ENCODE measurements at regions not wholly inside any gene's neighbourhood (a gene's known extent, or its start where the extent isn't known, plus 50 kb on each side); places are given as distances from the start of the nearest gene placed in this dataset.

DNA sequence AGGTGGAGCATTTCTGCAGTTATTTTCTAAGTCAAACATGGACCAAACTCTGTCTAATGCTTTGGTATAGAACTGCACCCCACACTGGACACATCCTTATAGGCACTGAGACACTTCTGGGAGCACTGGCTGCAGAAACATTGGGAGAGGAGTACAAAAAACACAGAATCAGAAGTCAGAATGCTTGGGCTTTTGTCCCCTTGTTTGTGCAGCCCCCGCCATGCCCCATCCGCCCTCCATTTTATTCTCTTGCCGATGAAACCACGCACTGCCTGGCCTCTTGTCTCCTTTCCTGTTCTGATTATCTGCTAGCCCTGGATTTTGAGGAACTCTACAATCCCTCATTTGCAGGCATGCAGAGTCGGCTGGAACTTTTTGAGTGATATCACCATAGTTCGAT, 1201.2 kb downstream of the TBC1D22A start:
- TF ChIP-seq, protein P1, sequence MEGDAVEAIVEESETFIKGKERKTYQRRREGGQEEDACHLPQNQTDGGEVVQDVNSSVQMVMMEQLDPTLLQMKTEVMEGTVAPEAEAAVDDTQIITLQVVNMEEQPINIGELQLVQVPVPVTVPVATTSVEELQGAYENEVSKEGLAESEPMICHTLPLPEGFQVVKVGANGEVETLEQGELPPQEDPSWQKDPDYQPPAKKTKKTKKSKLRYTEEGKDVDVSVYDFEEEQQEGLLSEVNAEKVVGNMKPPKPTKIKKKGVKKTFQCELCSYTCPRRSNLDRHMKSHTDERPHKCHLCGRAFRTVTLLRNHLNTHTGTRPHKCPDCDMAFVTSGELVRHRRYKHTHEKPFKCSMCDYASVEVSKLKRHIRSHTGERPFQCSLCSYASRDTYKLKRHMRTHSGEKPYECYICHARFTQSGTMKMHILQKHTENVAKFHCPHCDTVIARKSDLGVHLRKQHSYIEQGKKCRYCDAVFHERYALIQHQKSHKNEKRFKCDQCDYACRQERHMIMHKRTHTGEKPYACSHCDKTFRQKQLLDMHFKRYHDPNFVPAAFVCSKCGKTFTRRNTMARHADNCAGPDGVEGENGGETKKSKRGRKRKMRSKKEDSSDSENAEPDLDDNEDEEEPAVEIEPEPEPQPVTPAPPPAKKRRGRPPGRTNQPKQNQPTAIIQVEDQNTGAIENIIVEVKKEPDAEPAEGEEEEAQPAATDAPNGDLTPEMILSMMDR (IDR thresholded peaks at IDR 0.05; ENCODE audit: insufficient read depth, low read length) = no peak
- TF ChIP-seq, protein P2, sequence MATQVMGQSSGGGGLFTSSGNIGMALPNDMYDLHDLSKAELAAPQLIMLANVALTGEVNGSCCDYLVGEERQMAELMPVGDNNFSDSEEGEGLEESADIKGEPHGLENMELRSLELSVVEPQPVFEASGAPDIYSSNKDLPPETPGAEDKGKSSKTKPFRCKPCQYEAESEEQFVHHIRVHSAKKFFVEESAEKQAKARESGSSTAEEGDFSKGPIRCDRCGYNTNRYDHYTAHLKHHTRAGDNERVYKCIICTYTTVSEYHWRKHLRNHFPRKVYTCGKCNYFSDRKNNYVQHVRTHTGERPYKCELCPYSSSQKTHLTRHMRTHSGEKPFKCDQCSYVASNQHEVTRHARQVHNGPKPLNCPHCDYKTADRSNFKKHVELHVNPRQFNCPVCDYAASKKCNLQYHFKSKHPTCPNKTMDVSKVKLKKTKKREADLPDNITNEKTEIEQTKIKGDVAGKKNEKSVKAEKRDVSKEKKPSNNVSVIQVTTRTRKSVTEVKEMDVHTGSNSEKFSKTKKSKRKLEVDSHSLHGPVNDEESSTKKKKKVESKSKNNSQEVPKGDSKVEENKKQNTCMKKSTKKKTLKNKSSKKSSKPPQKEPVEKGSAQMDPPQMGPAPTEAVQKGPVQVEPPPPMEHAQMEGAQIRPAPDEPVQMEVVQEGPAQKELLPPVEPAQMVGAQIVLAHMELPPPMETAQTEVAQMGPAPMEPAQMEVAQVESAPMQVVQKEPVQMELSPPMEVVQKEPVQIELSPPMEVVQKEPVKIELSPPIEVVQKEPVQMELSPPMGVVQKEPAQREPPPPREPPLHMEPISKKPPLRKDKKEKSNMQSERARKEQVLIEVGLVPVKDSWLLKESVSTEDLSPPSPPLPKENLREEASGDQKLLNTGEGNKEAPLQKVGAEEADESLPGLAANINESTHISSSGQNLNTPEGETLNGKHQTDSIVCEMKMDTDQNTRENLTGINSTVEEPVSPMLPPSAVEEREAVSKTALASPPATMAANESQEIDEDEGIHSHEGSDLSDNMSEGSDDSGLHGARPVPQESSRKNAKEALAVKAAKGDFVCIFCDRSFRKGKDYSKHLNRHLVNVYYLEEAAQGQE (IDR thresholded peaks at IDR 0.05; ENCODE audit: insufficient replicate concordance, low read depth) = no peak
- TF ChIP-seq SPI1 (IDR thresholded peaks at IDR 0.05; ENCODE audit: borderline replicate concordance, low read depth) = no peak
- no peak for TF ChIP-seq POLR2AphosphoS5 (IDR thresholded peaks at IDR 0.05; ENCODE audit: low read depth)
- no peak for TF ChIP-seq GABPA (IDR thresholded peaks at IDR 0.05; ENCODE audit: low read depth)

Measured in HL-60 (cell line).